ENCODE measurements at regions not wholly inside any gene's neighbourhood (a gene's known extent, or its start where the extent isn't known, plus 50 kb on each side); places are given as distances from the start of the nearest gene placed in this dataset.

GRCh38 chr18:1455605-1456004, 550.9 kb downstream of the ADCYAP1 start:
- no peak overlapping the region for H3K27ac ChIP-seq (ENCODE audit: low read depth, low read length)

More at GRCh38 chr18:1455605-1456004, 550.9 kb downstream of the ADCYAP1 start:
- H3K9ac ChIP-seq (ENCODE audit: low read length): no peak overlapping the region
- ChIA-PET CTCF (no interaction called here), RAD21 (ENCODE audit: low non-redundant PET in 1 of 2, low total read pairs in 2 of 2, uncharacterized antibody in 2 of 2, unreplicated experiment in 2 of 2) (no interaction called here), POLR2A (no interaction called here)
- TF ChIP-seq, protein P1, sequence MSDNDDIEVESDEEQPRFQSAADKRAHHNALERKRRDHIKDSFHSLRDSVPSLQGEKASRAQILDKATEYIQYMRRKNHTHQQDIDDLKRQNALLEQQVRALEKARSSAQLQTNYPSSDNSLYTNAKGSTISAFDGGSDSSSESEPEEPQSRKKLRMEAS (IDR thresholded peaks at IDR 0.05): no peak
- no peak for TF ChIP-seq POLR2AphosphoS5 (IDR thresholded peaks at IDR 0.05; ENCODE audit: low read depth, low read length)
- TF ChIP-seq CBX3 (IDR thresholded peaks at IDR 0.05; ENCODE audit: low read depth): no peak
- no peak for TF ChIP-seq POLR2A (IDR thresholded peaks at IDR 0.05; ENCODE audit: borderline replicate concordance, extremely low read depth, insufficient read depth, insufficient read length)
- no peak for TF ChIP-seq ZFX (IDR thresholded peaks at IDR 0.05)
- TF ChIP-seq ZBTB33 (IDR thresholded peaks at IDR 0.05; ENCODE audit: extremely low read depth, insufficient replicate concordance, low read length): no peak
- no peak for TF ChIP-seq ELF1 (IDR thresholded peaks at IDR 0.05; ENCODE audit: borderline replicate concordance, low read depth)
- no peak for TF ChIP-seq CTCF (IDR thresholded peaks at IDR 0.05 in 2 of 3, conservative IDR thresholded peaks at IDR 0.05 in 1 of 3; ENCODE audit: borderline replicate concordance in 1 of 3, insufficient read depth in 1 of 3, low read depth in 2 of 3, low read length in 2 of 3)
- no peak for TF ChIP-seq RAD21 (IDR thresholded peaks at IDR 0.05; ENCODE audit: low read depth)
- no peak for TF ChIP-seq SIN3A (IDR thresholded peaks at IDR 0.05; ENCODE audit: low read depth)
- TF ChIP-seq FOSL1 (IDR thresholded peaks at IDR 0.05; ENCODE audit: low read depth): no peak
- TF ChIP-seq YY1 (IDR thresholded peaks at IDR 0.05; ENCODE audit: extremely low read depth, insufficient replicate concordance, low read depth, low read length): no peak
- TF ChIP-seq EGR1 (IDR thresholded peaks at IDR 0.05; ENCODE audit: low read depth): no peak
- TF ChIP-seq SRF (IDR thresholded peaks at IDR 0.05; ENCODE audit: low read depth): no peak
- TF ChIP-seq ZNF274 (IDR thresholded peaks at IDR 0.05; ENCODE audit: low read depth, low read length): no peak
- TF ChIP-seq TCF7L2 (IDR thresholded peaks at IDR 0.05; ENCODE audit: borderline replicate concordance, extremely low read depth, insufficient read depth, insufficient read length): no peak
- intact Hi-C loops (cut with micrococcal nuclease): no loop called here
- ATAC-seq: no peak
- no peak overlapping the region for H3K4me2 ChIP-seq (ENCODE audit: low read length)
- no peaks in the 10 kb centered on the region for H3K79me2 ChIP-seq (ENCODE audit: insufficient read depth, low read length)
- H3K36me3 ChIP-seq (ENCODE audit: control insufficient read depth in 1 of 2, insufficient read depth in 2 of 2, low read length in 2 of 2): no peaks in the 10 kb centered on the region
- no peaks in the 10 kb centered on the region; the same call in 1 of the 2 replicates for H3K27me3 ChIP-seq (ENCODE audit: insufficient read depth, low read length)
- no peaks in the 10 kb centered on the region for H4K20me1 ChIP-seq (ENCODE audit: insufficient read depth)
- H3K9me3 ChIP-seq (ENCODE audit: control insufficient read depth in 1 of 2, insufficient read depth in 1 of 2, low read depth in 1 of 2, low read length in 2 of 2): no peaks in the 10 kb centered on the region
- no peak for DNase-seq (ENCODE audit: low read depth, low spot score)
- BruUV-seq (replicated peaks): no TSS peak
- no peaks in the 10 kb centered on the region for H3K9me2 ChIP-seq (ENCODE audit: insufficient read depth)
- no peaks in the 10 kb centered on the region for H3K4me1 ChIP-seq (ENCODE audit: control insufficient read depth in 1 of 2, insufficient read depth in 2 of 2, low read length in 2 of 2)
- no peak overlapping the region for H2AFZ ChIP-seq (ENCODE audit: low read depth, low read length, poor library complexity, severe bottlenecking)
- H3K4me3 ChIP-seq (replicated peaks in 1 of 2; ENCODE audit: low read depth in 1 of 2, low read length in 2 of 2): no peak overlapping the region
